HG03045 (cell line): ENCODE measurements at regions not wholly inside any gene's neighbourhood (a gene's known extent, or its start where the extent isn't known, plus 50 kb on each side); places are given as distances from the start of the nearest gene placed in this dataset.

Experiments used
- ATAC-seq: cut with Tn5 transposase; IDR thresholded peaks from one replicate; pipeline ENCODE4 v1.9.1; 2021; ENCODE audit warnings: mild to moderate bottlenecking, moderate library complexity; ENCODE audit not compliant: unreplicated experiment

DNA sequence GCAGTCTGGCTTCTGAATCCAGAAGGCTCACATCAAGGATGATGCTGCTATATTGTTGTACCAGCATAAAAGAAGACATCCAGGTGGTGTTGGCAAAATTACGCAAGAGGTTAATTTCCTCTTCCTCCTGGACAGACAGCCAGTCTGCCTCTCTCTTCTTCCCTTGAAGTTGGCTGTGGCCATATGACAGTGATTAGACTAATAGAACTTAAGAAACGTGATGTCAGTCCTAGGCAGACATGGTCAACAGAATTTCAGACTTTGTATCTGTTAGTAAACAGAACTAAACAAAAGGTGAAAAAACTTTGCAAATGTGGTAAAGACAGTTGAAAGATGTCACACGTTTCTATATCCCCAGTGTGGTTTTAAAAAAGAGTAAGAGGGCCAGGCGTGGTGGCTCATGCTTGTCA, 465.2 kb upstream of the NR2F2 start:
- ATAC-seq, result no peak

DNA sequence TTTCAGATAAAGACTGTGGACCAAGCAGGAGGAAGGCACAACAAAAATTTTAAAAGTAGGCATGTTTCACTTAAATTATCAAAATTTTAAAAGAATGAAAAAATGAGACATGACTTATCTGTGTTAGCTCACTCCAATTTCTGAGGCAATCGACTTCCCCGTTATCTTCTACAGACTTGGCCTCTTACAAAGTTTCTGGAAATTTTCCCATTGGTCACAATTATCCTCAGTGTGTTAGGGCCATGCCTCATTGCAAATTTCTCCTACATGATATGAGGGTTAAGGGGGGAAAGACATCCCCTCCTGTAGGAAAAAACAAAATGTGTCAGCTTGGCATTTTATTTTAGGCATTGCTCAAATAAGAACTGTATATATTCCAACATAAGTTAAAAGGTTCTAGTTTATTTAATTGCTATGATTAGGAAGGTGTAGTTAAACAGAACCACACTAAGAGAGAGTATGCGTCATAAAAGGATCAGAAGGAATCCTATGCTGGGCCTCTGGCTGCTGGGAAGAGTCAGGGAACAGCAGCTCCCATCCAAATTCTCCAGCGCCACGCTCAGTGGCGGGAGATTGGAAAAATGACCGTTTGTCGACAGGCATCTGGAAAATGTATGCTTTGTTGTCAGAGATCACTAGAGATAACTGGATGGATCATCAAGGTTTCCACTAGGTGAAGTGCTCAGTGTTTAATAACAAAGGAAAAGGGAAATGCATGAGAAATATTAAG, 463.6 kb upstream of the NR2F2 start:
- ATAC-seq, result no peak

DNA sequence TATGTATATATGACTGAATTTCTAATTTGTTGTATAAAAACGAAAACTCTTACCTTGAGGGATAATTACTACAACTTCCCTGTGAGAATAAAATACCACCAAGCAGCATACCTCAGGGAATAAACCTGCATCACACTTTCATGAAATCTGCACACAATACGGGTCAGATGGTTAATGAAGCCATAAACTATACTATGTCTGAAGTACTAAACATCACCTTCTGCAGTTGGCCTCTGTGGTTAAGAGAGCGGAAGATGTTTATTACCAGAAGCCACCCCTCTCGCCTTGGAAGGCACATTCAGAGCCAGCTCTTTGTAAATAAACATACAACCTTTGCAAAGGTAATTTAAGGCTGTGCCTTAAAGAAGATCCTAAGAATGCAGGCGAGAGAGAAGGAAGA, 462.1 kb upstream of the NR2F2 start:
- no peak for ATAC-seq

DNA sequence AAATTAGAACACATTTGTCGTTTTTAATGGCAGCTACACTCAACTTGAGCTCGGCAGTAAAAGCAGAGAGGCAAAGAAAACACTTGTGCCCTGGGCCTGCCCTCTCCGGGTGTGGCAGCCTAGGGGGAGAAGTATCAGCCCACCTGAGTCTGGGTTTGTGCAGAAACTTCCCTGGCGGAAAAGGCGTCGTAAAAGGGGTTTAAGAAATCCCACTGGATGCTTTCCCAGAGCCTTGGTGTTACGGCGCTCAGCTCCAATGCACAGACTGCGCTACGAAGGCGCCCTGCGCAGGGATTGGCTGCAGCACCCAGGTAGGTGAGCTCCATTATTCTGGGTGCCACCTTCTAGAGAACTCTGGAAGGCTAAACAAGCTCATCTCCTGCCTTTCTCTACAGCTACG, 461.5 kb upstream of the NR2F2 start:
- ATAC-seq, result no peak

DNA sequence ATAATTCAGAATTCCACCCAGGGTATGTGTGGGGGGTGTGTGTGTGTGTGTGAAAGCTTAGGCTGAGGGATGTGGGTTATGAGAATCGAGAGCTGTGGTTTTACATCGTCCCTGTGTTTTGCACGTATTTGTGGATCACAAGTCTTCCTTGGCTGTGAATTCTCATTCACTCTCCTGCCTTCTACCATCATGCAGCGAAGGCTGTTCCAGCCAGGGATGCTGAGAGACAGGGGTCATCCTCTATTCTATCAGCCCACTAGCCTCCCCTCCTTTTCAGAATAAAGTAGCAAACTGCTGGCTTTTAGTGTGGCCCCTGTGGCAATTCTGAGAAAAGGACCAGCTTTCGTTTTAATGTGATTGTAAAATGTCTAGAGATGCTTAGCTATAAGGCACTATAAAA, 460.6 kb upstream of the NR2F2 start:
- no peak for ATAC-seq

DNA sequence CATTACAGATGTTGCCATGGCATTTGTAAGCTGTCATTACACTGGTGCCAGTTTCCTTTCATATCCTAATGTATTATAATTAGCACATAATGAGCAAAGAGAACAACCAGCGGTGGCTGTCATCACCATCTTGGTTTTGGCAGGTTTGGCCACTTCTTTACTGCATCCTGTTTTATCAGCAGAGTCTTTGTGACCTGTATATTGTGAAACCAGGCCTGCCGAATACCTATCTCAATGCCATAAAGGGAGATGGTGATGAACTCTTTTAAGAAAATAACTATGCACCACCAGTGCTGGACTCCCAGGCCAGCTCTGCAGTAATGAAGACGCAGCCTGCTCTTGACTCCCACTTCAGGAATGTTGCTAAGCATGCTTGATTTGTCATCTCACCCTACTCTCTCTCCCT, 458.1 kb upstream of the NR2F2 start:
- no peak for ATAC-seq

DNA sequence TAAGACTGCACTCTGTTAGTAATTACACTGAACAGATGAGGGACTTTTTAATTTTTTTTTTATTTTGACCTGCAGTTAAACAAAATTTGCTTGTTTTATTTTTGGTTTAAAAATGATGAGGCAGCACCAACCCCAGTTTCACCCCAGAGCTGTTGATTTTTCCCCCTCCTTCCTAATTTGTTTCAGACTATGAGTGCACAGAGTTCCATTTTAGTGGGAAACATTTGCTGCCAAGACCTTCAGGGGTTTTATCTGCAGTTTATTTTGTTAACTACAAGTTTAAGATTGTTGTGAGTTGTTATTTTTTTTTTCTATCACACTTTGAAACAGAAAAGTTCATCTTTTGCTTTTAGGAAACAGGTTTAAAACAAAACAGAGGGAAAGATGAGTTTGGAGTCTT, 455.9 kb upstream of the NR2F2 start:
- ATAC-seq, result no peak

DNA sequence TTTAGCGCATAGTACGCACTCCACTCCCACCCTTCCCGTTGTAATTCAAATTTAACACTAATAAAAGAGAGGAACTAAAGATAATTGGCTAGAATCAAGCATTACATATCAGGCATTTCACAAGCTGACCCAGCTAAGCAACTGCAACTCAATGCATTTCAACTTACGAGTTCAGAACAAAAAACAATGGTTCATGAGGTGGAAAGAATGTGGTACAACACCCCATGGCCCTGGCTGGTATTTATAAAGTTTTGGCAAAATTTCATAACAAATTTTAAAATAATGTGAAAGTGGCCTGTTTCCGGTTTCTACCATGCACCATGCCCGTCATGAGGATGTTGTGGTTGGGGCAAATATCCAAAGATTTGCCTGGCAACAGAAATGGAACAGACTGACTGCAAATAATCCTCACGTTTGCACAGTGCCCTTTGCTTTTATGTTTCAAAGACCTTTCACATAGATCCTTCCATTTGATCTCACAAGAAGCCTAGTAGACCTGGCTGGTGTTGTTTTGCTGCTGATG, 455.3 kb upstream of the NR2F2 start:
- ATAC-seq, result no peak

DNA sequence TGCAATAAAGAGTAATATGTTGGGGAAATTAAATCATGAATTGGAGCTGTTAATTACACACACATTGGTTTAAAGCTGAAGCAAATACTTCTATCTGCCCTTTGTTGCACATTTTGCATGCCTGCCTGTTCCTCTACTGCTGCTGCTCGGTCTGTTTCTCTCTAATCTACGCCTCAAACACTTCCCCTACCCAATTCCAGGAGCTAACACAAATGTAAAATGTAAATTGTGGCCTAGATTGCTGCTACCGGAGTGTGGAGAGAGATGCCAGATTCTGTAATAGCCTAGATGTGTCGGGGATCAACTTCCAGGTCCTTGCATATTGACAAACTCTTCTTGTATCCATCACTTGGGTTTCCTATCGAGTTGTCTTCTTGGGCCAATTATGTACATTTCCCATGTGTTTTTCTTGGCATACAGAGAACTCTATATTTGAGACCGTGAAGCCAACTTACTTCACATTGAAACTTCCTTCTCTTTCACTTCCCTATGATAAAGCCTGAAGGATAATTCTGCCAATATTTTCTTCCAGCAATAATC, 450.4 kb upstream of the NR2F2 start:
- no peak for ATAC-seq

DNA sequence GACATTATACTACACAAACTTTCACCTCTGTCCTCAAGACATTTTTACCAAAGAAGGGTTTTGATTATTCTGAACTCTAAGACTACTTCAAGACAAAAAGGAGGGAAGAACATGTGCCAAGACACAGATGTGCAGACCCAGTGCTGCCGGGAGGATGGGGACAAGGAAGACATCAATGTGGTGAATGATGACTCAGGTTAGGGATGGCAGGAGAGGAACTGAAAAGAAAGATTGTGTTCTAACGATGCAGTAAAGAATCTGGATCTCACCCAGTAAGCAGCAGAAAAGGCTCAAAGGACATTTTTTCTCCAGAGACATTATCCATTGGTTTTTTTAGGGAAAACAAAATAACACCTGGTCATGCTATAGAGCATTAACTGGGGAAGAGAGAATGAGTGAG, 449.9 kb upstream of the NR2F2 start:
- ATAC-seq, result no peak

DNA sequence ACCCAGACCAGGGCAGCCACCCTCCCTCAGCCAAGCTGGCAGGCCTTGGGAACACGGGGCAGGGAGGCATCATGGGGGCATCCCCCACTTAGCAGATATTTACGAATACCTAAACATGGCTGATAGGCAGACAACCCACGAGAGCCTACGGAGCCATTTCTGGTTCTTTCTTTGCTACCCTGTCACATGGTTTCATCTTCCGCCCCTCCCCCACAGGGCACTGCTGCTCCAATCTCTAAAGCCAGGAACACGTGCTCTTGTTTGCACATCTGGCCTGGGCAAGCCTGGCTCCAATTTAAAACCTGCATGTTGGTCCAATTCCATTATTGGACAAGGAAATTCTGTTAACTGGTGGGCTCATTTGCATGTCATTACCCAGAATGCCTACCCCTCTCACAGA, 447.4 kb upstream of the NR2F2 start:
- ATAC-seq, result no peak

DNA sequence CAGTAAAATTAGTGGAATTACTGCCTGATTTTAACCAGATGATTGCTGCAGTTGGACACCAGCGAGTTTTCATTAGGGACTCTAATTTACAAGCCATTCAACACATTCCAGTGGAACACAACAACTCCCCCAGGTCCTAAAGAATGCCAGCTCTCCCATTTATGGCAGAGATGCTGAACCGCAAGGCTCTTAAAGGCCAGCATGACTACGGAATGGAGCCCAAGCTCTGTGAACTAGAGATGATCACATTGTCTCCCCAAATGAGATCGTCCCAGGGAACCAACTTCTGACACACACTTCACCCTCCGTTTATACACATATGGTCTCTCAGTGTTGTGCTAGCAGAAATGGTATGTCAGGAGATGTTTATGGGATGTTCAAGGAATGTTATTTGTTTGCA, 446.2 kb upstream of the NR2F2 start:
- no peak for ATAC-seq

DNA sequence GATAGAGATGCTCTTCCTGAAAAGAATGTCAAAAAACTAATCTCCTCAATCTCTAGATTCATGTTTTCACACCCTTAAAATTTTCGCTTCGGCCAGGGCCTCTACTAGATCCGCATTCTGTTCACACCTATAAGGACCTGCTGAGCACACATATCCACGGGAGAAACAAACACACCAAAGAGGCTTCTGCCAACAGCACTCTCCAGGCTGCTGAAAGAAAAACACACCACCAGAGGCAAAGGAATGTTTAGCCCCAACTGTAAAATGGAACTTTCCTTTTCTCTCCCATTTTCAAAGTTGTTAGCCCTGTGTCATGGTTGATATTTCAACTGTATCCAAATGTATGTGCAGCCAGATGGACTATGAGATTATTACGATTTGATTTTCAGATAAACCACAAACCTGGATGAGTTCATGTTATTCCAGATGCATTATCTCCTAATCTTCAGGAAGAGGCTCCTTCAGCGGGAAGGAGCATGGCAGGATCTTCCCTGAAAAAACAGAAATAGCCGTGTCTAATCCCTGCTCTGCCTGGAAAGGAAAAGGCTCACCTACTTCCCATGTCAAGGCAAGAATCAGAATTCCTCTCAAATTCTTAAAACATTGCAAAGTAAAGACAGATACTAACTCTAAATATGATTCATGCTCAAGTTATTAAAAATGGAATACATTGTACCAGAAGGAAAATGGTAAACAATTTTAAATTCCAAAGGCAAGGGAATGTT, 442.7 kb upstream of the NR2F2 start:
- ATAC-seq, result no peak

DNA sequence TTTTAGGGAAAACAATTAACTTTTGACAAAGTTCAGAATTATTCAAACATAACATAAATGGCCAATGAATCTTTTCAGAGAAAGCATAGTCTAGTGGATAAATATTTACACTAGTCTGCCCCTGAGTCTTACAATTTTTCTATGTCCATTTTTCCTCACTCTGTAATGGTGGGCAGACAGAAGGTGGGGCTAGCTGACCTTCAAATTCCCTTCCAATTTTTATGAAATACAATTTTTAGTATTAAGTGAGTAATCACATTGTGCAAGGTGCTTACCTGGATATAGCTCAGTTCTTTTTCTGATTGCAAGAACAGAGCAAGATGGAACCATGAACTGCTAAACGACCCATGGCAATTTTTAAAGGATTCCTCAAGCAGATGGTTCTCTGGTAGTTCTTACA, 441.7 kb upstream of the NR2F2 start:
- ATAC-seq, result no peak

DNA sequence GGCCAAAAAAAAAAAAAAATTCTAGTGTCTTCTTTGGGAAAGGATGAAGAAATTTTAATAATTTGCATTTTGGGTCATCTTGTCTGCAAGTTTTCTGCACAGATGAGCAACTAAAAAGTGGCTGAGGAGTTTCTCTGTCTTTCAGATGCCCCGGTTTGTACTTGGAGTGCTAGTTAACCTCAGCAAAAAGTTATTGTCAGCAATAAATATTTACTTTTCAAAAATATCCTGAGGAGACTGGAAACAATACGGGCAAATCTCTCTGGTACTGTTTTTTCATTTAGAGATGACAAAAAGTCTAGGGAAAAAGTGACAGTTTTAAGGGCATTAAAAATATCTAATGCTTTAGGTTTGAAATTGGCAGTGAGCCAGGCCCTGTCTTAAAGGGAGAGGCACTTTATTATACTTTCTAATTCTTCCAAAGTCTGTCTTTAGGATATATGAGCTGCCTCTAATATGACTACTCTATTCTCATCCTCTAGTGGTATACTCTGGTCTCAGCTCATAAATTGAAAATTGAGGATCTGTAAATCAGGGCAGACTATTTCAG, 436.0 kb upstream of the NR2F2 start:
- no peak for ATAC-seq

DNA sequence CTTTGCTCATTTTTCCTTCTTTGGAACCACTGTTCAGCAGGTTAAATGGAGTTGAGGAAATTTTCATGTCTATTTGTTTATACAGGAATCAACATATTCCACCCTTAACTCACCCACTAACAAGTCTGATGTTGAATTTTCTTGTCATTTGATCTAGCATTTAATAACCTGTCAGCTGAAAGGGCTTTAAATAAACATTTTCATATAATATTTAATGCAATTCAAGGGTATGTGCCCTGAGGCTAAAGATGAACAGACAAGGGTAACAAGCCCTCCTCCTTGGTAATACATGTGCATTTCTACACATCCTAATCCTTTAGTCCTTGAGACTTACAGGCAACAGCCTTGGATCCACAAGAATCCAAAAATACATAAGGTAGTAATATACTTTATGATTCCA, 435.0 kb upstream of the NR2F2 start:
- no peak for ATAC-seq

DNA sequence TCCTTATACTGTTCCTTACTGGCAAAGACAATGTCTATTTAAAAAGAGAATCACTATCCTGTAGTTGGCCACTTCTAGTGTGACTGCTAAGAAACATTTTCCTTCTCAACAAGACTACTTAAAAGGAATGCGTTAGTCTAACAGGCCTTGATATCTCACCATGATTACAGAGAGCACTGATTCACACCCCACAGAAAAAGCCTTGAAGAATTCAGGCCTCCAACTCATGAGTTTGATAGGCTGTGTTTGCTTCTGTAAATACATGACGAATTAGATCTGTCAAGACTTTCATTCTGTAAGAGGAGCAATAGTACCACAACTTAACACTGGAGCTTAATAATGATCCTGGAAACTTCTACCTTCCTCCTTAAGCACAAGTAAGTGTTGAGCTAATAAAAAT, 432.8 kb upstream of the NR2F2 start:
- no peak for ATAC-seq

DNA sequence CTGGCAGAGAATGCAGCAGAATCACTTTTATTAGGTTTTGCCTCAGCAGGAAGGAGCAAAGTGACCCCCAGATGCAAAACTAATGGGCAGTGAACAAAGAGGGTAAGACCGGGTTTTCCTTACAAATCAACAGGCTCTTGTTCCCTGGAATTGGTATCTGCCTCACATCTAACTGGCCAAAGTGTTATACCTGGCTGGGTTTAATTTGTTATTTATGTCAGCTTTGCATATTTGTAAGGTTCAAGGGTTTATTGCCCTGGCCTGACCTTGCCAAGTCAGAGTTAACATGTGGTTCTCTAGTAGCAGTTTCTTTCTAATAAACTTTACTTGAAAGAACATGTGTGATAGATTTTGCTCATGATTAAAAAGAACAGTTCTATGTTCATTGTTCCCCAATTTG, 431.7 kb upstream of the NR2F2 start:
- ATAC-seq, result no peak

DNA sequence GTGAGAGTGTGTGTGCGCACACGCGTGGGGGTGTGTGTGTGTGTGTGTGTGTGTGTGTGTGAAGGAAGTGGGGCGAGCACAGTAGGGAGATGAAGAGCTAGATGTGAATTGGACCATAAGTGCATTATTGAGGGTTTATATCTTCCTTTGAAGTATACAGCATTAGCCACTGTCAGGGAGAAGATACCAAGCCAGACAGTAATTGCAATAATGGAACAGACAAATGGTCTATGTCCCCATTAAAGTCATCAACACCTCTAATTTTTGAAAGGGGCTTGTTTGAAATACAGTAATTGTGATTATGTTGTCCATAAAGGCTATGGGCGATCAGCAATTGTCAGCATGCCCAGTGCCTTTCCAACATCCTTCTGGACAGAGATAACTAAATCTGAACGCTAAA, 429.2 kb upstream of the NR2F2 start:
- ATAC-seq, result no peak

DNA sequence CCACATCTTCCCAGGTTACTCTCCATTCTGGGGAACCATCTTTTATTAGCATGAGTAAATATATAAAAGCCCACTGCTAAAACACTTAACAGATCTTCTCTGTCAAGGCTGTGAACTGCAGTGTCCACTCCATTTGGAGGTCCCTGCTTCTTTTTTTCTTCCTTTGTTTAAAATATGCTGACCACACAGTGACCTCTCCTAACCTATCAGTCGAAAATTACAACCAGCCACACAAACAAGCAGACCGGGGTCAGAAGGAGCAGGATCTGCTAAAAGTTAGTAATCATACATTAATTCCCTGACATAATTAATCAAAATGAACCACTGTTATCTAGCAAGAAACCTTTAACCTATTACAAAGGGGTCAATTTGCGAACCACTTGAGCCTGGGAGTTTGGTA, 427.9 kb upstream of the NR2F2 start:
- no peak for ATAC-seq

DNA sequence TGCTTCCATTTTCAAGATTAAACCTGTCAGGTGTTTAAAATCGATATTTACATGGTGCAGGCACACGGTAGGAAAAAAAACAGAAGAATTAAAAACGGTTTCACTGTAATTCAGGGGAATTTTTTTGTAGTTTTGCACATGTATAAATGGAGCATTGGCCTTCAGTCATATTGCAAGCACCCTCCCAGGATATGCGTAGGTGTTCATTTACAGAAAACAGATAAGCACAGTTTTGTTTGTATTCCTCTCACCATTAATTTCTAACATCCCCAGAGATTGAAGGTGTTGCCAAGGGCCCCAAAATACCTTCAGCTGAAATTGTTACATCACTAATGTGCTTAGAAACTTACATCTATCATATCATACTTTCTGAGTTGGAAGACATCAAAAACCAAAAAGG, 427.1 kb upstream of the NR2F2 start:
- ATAC-seq, result no peak

DNA sequence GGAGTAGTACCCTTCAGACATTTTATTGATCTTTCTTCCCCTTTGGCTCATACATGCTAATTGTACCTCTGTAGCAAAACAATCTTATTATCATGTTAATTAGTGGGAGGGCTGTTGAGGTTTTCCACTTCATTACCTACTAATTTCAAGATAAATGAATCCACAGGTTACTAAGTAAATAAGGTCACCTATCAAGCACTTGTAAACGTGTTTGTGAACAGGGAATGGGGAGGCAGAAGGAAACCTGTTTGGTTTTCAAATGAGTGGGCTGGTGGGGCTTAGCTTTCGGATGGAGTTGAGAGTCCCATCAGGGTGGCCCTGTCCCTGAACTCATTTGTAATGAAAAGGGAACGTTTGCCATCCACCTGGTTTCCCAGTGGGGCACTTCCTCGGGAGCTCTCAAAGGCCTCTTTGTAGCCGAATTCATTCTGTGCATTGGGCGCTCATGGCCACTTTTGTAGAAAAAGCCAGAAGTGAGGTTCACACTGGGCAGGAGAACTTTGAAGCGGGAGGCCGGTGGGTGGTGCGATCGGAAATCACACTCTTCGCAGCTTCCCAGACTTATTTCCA, 419.8 kb upstream of the NR2F2 start:
- ATAC-seq, result no peak
